Gastroesophageal sphincter (tissue), 3 donors: ENCODE measurements at regions not wholly inside any gene's neighbourhood (a gene's known extent, or its start where the extent isn't known, plus 50 kb on each side); places are given as distances from the start of the nearest gene placed in this dataset.

ENCODE experiments used
- POLR2A ChIP-seq, 2 donors: fragments of 450-650 bp; IDR thresholded peaks; one replicate each; pipeline ENCODE4 v1.6.1; 2017; ENCODE audit warnings: antibody characterized with exemption in 2 of 2, mild to moderate bottlenecking in 2 of 2, moderate library complexity in 1 of 2
- POLR2AphosphoS5 ChIP-seq: sonication (generic); formaldehyde crosslinking; IDR thresholded peaks from one replicate; pipeline ENCODE4 v1.6.1; 2017; ENCODE audit warnings: antibody characterized with exemption
- TF ChIP-seq, protein P1 (sequence below), 4 experiments: fragments of 200-600 bp in 2 of 4; fragments of 450-650 bp in 2 of 4; sonication (generic) in 1 of 4; IDR thresholded peaks; one replicate each; pipeline ENCODE4 v1.5.1; 2017 to 2019; ENCODE audit warnings: antibody characterized with exemption in 4 of 4, mild to moderate bottlenecking in 2 of 4, moderate library complexity in 2 of 4

DNA sequence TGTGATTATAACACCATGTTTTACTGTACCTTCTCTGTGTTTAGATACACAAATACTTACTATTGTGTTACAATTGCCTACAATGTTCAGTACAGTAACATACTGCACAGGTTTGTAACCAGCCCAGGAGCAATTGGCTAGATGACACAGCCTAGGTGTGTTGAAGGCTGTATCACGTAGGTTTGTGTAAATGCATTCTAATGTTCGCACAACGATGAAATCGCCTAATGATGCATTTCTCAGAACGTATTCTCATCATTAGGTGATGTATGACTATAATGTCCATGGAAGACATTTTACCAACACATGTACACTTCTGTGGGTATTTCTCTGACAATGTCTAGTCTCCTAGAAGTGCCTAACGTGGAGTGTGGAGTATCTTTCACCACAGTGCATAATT, 165.9 kb upstream of the KLF7 start:
- TF ChIP-seq POLR2A (IDR thresholded peaks at IDR 0.05) (no peak), POLR2AphosphoS5 (no peak)
- TF ChIP-seq, protein P1, sequence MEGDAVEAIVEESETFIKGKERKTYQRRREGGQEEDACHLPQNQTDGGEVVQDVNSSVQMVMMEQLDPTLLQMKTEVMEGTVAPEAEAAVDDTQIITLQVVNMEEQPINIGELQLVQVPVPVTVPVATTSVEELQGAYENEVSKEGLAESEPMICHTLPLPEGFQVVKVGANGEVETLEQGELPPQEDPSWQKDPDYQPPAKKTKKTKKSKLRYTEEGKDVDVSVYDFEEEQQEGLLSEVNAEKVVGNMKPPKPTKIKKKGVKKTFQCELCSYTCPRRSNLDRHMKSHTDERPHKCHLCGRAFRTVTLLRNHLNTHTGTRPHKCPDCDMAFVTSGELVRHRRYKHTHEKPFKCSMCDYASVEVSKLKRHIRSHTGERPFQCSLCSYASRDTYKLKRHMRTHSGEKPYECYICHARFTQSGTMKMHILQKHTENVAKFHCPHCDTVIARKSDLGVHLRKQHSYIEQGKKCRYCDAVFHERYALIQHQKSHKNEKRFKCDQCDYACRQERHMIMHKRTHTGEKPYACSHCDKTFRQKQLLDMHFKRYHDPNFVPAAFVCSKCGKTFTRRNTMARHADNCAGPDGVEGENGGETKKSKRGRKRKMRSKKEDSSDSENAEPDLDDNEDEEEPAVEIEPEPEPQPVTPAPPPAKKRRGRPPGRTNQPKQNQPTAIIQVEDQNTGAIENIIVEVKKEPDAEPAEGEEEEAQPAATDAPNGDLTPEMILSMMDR (IDR thresholded peaks at IDR 0.05): no peak
